ENCODE measurements at regions not wholly inside any gene's neighbourhood (a gene's known extent, or its start where the extent isn't known, plus 50 kb on each side); places are given as distances from the start of the nearest gene placed in this dataset.

- no peak for DNase-seq
Measured at GRCh38 chr15:81987628-81988027, 58.2 kb downstream of the MEX3B start.

- DNase-seq = no peak
Measured at GRCh38 chr15:81983497-81983896, 62.3 kb downstream of the MEX3B start.

- no peak for DNase-seq
Measured at GRCh38 chr15:81982808-81983207, 63.0 kb downstream of the MEX3B start.

DNA sequence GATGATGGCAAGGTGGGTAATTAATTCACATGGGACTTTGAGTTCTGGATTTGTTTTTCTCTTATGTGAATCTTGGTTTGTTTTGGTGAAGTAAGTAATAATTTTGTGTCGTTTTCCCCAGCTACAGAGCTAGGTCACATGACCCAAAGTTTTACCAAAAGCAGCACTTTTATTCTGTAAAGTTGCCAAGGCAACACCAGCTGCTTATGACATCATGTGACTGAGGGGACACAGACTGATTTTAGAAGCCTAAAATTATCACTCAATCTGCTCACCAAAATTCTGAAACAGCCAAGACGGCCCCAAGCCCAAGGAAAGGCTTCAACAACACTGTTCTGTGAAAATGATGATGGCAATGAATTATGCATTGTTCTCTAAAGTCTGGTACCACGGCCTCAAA lies 63.9 kb downstream of the MEX3B start:
- DNase-seq = no peak

- DNase-seq = no peak
Measured at GRCh38 chr15:81977464-81977863, 68.4 kb downstream of the MEX3B start.

GRCh38 chr15:81968691-81969090 lies 77.1 kb downstream of the MEX3B start:
- no peak for DNase-seq

- DNase-seq = no peak
Measured at GRCh38 chr15:81966631-81967030, 79.2 kb downstream of the MEX3B start.

- DNase-seq = no peak
Measured at GRCh38 chr15:81962482-81962881, 83.3 kb downstream of the MEX3B start.

GRCh38 chr15:81959196-81959595 lies 86.6 kb downstream of the MEX3B start:
- no peak for DNase-seq

GRCh38 chr15:81957698-81958097 lies 88.1 kb downstream of the MEX3B start:
- no peak for DNase-seq

DNA sequence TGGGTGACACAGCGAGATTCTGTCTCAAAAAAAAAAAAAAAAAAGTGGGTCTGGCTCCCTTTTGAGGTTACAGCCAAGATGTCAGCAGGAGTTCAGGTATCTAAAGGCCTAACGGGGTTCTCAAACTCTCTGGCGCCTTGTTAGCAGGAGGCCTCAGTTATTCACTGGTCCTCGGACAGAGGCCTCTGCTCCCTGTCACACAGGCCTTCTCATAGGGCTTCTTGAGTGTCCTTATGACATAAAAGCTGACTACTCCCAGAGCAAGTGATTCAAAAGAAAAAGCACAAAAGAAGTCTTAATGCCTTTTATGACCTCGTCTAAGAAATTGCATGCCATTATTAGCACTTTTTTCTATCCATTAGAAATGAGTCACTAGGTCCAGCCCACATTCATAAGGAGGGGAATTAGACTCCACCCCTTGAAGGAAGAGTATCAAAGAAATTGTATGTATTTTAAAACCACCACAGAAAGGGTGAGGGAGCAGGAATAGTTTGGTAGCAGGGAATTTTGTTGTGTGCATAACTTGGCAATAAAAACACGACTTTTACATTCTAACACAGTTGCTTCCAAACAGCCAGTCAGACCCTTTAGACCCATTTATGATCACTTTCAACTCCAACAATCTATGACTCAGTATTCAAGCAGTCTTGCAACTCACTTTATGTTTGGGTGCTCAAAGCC lies 90.3 kb downstream of the MEX3B start:
- no peak for DNase-seq

- DNase-seq = peak; percentile 8
Measured at GRCh38 chr15:81954158-81954783, 91.5 kb downstream of the MEX3B start.

DNA sequence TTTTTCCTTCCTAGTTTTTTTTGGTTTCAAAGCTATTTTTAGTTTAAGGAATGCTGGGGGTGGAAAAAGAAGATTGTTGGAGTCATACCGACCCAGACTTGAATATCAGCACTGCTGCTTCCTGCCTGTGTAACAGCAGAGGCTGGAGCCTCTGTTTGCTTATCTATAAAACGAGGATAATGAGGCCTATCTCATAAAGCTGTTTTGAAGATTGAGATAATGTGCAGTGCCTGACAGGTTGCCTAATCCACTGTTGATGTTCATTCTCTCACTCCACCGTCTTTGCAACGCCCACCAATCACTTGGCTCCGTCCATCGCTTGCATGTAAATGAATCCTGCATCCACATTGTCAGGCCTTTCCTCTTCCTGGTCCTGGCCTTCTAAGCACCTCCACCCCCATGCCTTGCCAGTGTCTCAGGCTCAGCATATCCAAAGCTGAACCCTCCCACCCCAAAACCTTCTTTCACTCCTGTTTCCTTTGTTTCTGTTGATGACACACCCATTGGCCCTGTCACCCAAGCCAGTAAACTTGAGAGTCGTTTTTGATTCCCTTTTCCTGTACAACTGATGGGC lies 94.9 kb downstream of the MEX3B start:
- DNase-seq = no peak

DNA sequence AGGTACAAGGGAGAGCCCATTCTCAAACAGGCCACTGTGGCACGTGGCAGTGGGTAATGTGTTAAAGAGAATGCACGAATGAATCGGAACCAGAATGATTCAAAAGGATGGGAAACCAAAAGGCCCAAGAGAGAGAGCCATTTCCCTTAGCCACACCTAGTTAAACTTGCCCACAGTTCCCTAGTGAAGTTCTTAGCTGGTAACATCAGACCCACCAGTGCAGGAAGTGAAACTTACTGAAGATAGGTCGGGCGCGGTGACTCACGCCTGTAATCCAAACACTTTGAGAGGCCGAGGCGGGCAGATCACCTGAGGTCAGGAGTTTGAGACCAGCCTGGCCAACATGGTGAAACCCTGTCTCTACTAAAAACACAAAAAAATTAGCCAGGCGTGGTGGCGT lies 97.1 kb downstream of the MEX3B start:
- DNase-seq = no peak

- DNase-seq = no peak
Measured at GRCh38 chr15:81948222-81948621, 97.6 kb downstream of the MEX3B start.

DNA sequence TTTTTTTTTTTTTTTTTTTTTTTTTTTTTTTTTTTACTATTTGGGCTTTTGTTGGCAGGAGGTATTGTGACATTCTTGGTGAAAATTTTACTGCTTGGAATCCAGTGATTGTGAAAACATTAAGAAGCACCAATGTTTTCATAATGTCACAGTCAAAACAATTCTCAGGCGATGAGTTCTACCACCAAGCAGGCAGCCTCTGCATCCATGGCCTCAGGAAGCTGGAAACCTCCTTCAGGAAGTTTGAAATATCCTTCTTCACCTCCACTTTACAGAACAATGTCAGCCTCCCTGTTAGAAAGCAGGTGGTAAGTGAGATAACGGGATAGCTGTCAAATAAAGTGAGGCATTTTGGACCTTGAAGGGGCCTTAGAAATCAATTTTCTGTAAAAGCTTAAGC lies 98.3 kb downstream of the MEX3B start:
- DNase-seq = no peak

- no peak for DNase-seq
Measured at GRCh38 chr15:81945014-81945615, 100.7 kb downstream of the MEX3B start.

DNA sequence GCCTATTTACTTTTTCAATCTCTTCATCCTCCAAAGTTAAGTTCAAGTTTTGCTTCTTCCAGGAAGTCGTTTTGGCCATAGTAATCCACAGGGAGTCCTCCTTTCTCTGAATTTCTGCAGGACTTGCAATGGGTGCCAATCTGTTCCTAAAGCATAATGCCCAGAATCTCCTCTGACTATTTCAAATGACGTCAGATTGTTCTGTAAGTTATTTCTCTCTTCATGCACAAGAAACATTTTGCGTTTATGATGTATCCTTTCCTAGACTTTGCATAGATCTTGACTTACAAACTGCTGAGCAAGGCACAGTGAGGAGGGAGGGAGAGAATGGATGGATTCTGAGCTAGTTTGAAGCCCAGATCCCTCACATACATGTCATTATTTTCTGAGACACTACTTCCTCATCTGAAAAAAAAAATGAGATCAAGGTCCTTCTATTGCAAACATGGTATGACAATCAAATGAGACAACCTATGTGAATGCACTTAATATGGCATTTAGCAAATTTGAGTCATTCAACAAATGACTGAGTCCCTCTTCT lies 103.1 kb downstream of the MEX3B start:
- no peak for DNase-seq

DNA sequence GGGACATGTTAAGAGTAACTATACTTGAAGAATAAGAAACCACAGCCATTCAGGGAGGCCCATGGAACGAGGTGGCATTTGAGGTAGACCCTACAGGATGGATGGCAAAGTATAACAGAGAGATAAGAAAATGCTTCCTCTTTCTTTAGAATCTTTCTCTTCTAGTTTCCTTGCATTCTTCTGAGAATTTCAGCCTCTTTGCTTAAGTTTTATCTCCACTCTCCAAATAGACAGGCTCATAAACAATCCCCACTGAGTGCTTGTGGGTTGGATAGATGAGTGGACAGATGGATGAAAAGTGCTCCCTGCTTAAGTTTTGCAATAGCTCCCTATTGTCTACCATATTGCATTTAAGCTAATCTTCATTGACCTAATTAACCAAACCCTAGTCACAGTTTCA lies 103.7 kb downstream of the MEX3B start:
- no peak for DNase-seq

GRCh38 chr15:81941479-81941878 lies 104.3 kb downstream of the MEX3B start:
- DNase-seq = no peak

DNA sequence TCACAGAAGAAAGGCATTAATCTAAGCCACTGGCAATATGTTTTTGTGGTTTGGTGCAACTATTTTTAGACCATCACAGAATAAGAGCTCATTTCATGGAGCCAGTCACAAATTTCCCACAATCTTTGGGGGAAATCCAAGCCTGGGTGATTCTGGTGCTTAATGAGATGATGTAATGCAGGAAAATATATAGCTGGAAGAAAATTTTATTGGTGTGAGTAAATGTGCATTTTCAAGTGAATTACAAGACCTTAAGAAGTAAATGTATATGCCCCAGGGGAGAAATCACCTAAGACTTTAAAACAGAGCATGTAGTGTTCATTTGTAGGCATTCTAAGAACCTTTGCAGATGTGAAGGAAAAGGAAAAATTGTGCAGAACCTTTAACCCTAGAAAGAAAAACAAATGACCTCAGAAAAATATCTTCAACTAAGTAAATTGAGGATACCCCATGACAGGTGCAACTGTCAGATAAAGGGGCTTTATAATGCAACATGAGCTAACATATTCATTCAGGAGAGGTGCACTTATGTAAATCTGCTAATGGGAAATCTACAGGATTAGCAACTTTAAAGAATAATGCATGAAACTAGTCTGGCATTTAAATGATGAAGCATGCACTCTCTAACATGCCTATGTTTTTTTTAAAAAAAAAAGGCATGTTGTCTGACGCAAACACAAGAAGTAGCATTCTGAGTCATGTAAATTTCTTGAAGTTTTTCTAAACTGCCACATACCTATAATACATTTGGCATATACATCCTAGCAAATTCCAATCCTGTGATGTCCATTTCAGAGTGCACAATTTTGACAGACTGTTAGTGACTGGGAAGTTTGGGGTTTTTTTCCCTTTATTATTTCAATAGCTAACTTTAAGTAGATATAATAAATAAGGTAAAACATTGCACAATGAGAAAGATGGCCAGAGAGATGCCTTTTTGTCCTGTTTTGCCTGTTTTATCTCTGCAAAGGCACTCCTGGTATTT lies 105.1 kb downstream of the MEX3B start:
- DNase-seq = no peak

DNA sequence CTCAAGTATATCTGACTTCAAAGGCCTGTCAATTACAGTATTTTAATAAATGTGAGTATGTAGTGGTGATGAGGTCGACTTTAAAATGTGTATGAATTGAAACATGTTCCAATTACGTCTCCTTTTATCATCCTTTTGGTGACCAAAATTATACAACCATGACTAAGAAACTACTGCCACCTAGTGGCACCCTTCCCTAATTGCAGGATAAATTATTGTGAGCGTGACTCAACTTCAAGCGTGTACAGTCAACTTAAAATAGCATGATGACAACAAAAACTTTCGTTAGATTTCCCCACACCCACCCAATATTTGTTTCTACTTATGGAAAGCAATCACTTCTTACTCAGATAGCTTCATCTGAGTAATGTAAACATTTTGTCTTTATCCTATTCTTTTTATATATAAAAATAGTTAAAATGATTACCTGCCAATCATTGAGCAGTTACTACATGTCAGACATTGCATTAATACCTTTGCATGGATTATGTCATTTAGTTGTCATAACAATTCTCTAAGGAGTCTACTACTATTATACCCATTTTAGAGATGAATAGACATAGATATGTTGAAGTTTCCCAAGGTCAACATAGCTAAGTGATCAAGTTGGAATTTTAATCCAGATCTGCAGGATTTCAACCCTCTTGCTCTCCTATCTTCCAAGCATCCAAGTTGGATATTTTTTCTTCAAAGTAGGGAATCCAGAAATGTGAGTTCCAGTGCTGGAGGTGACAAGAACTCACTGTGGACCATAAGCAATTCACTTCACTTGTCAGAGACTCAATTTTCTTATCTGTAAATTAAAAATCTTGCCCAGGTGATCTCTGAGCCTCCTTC lies 106.0 kb downstream of the MEX3B start:
- peak; percentile 8 for DNase-seq

Measured in DMS 273 treated with DMSO at 0.1 percent for 48 hours (cell line).